ENCODE measurements at regions not wholly inside any gene's neighbourhood (a gene's known extent, or its start where the extent isn't known, plus 50 kb on each side); places are given as distances from the start of the nearest gene placed in this dataset.

GRCh38 chr3:67808906-67809305 is 154.5 kb upstream of the SUCLG2 start (continued):
- TF ChIP-seq, protein P1, sequence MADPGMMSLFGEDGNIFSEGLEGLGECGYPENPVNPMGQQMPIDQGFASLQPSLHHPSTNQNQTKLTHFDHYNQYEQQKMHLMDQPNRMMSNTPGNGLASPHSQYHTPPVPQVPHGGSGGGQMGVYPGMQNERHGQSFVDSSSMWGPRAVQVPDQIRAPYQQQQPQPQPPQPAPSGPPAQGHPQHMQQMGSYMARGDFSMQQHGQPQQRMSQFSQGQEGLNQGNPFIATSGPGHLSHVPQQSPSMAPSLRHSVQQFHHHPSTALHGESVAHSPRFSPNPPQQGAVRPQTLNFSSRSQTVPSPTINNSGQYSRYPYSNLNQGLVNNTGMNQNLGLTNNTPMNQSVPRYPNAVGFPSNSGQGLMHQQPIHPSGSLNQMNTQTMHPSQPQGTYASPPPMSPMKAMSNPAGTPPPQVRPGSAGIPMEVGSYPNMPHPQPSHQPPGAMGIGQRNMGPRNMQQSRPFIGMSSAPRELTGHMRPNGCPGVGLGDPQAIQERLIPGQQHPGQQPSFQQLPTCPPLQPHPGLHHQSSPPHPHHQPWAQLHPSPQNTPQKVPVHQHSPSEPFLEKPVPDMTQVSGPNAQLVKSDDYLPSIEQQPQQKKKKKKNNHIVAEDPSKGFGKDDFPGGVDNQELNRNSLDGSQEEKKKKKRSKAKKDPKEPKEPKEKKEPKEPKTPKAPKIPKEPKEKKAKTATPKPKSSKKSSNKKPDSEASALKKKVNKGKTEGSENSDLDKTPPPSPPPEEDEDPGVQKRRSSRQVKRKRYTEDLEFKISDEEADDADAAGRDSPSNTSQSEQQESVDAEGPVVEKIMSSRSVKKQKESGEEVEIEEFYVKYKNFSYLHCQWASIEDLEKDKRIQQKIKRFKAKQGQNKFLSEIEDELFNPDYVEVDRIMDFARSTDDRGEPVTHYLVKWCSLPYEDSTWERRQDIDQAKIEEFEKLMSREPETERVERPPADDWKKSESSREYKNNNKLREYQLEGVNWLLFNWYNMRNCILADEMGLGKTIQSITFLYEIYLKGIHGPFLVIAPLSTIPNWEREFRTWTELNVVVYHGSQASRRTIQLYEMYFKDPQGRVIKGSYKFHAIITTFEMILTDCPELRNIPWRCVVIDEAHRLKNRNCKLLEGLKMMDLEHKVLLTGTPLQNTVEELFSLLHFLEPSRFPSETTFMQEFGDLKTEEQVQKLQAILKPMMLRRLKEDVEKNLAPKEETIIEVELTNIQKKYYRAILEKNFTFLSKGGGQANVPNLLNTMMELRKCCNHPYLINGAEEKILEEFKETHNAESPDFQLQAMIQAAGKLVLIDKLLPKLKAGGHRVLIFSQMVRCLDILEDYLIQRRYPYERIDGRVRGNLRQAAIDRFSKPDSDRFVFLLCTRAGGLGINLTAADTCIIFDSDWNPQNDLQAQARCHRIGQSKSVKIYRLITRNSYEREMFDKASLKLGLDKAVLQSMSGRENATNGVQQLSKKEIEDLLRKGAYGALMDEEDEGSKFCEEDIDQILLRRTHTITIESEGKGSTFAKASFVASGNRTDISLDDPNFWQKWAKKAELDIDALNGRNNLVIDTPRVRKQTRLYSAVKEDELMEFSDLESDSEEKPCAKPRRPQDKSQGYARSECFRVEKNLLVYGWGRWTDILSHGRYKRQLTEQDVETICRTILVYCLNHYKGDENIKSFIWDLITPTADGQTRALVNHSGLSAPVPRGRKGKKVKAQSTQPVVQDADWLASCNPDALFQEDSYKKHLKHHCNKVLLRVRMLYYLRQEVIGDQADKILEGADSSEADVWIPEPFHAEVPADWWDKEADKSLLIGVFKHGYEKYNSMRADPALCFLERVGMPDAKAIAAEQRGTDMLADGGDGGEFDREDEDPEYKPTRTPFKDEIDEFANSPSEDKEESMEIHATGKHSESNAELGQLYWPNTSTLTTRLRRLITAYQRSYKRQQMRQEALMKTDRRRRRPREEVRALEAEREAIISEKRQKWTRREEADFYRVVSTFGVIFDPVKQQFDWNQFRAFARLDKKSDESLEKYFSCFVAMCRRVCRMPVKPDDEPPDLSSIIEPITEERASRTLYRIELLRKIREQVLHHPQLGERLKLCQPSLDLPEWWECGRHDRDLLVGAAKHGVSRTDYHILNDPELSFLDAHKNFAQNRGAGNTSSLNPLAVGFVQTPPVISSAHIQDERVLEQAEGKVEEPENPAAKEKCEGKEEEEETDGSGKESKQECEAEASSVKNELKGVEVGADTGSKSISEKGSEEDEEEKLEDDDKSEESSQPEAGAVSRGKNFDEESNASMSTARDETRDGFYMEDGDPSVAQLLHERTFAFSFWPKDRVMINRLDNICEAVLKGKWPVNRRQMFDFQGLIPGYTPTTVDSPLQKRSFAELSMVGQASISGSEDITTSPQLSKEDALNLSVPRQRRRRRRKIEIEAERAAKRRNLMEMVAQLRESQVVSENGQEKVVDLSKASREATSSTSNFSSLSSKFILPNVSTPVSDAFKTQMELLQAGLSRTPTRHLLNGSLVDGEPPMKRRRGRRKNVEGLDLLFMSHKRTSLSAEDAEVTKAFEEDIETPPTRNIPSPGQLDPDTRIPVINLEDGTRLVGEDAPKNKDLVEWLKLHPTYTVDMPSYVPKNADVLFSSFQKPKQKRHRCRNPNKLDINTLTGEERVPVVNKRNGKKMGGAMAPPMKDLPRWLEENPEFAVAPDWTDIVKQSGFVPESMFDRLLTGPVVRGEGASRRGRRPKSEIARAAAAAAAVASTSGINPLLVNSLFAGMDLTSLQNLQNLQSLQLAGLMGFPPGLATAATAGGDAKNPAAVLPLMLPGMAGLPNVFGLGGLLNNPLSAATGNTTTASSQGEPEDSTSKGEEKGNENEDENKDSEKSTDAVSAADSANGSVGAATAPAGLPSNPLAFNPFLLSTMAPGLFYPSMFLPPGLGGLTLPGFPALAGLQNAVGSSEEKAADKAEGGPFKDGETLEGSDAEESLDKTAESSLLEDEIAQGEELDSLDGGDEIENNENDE (IDR thresholded peaks at IDR 0.05; ENCODE audit: insufficient replicate concordance, low read length): no peak
- TF ChIP-seq CHD1 (IDR thresholded peaks at IDR 0.05; ENCODE audit: low read depth, low read length) (no peak), KDM5A (IDR thresholded peaks at IDR 0.05; ENCODE audit: low read length) (no peak), RXRA (IDR thresholded peaks at IDR 0.05; ENCODE audit: insufficient read depth, low read depth, low read length) (no peak), SIX5 (IDR thresholded peaks at IDR 0.05; ENCODE audit: low read depth, low read length) (no peak), YY1 (IDR thresholded peaks at IDR 0.05; ENCODE audit: low read depth, low read length) (no peak), BRCA1 (IDR thresholded peaks at IDR 0.05; ENCODE audit: low read depth, low read length) (no peak), POLR2A (IDR thresholded peaks at IDR 0.05; ENCODE audit: control extremely low read depth in 1 of 2, low read depth in 2 of 2, low read length in 2 of 2) (no peak), SUZ12 (IDR thresholded peaks at IDR 0.05; ENCODE audit: low read length) (no peak), CBX8 (IDR thresholded peaks at IDR 0.05; ENCODE audit: borderline replicate concordance, low read depth, low read length) (no peak)
